ENCODE measurements at regions not wholly inside any gene's neighbourhood (a gene's known extent, or its start where the extent isn't known, plus 50 kb on each side); places are given as distances from the start of the nearest gene placed in this dataset.

GRCh38 chr21:26404288-26404687 lies 168.8 kb downstream of the CYYR1 start:
- Histone ChIP-seq H3K27me3 (no peaks in the 10 kb centered on the region), H3K4me3 (no peak overlapping the region), H3K27ac (no peak overlapping the region), H3K9me3 (no peaks in the 10 kb centered on the region), H3K36me3 (no peaks in the 10 kb centered on the region), H3K4me1 (no peaks in the 10 kb centered on the region)
- intact Hi-C loops (cut with DNase I; ENCODE audit: low total_unique reads) = no loop called here
- no peak for TF ChIP-seq CTCF (IDR thresholded peaks at IDR 0.05)
- no peak for TF ChIP-seq POLR2AphosphoS5 (IDR thresholded peaks at IDR 0.05)
- no peak for TF ChIP-seq POLR2A (IDR thresholded peaks at IDR 0.05)
- no peak for DNase-seq (ENCODE audit: low spot score in 2 of 2)

- intact Hi-C loops (cut with DNase I; ENCODE audit: low total_unique reads) = no loop called here
- Histone ChIP-seq H3K36me3 (no peaks in the 10 kb centered on the region), H3K4me3 (no peak overlapping the region), H3K27me3 (no peaks in the 10 kb centered on the region), H3K4me1 (no peaks in the 10 kb centered on the region), H3K9me3 (no peaks in the 10 kb centered on the region), H3K27ac (no peak overlapping the region)
- DNase-seq (ENCODE audit: low spot score in 2 of 2) = no peak
- TF ChIP-seq POLR2A (IDR thresholded peaks at IDR 0.05) (no peak), CTCF (IDR thresholded peaks at IDR 0.05) (no peak), POLR2AphosphoS5 (IDR thresholded peaks at IDR 0.05) (no peak)
Measured at GRCh38 chr21:26403321-26403720, 169.8 kb downstream of the CYYR1 start.

GRCh38 chr21:26397545-26397944 lies 175.5 kb downstream of the CYYR1 start:
- H3K4me1 ChIP-seq = no peaks in the 10 kb centered on the region
- TF ChIP-seq POLR2A (IDR thresholded peaks at IDR 0.05) (no peak), POLR2AphosphoS5 (IDR thresholded peaks at IDR 0.05) (no peak), CTCF (IDR thresholded peaks at IDR 0.05) (no peak)
- H3K27me3 ChIP-seq = no peaks in the 10 kb centered on the region

GRCh38 chr21:26394341-26394740 lies 178.7 kb downstream of the CYYR1 start:
- no peak overlapping the region for H3K27ac ChIP-seq
- no peaks in the 10 kb centered on the region for H3K9me3 ChIP-seq
- TF ChIP-seq POLR2A (IDR thresholded peaks at IDR 0.05) = no peak
- no peak for TF ChIP-seq POLR2AphosphoS5 (IDR thresholded peaks at IDR 0.05)
- no peak overlapping the region for H3K4me3 ChIP-seq
- intact Hi-C loops (cut with DNase I; ENCODE audit: low total_unique reads) = no loop called here
- H3K36me3 ChIP-seq = no peaks in the 10 kb centered on the region
- no peaks in the 10 kb centered on the region for H3K4me1 ChIP-seq
- no peak for DNase-seq (ENCODE audit: low spot score in 2 of 2)
- H3K27me3 ChIP-seq = no peaks in the 10 kb centered on the region

More at GRCh38 chr21:26397545-26397944, 175.5 kb downstream of the CYYR1 start:
- Histone ChIP-seq H3K36me3 (no peaks in the 10 kb centered on the region), H3K4me3 (no peak overlapping the region), H3K27ac (no peak overlapping the region), H3K9me3 (no peaks in the 10 kb centered on the region)
- intact Hi-C loops (cut with DNase I; ENCODE audit: low total_unique reads) = no loop called here
- DNase-seq (ENCODE audit: low spot score in 2 of 2) = no peak

GRCh38 chr21:26391166-26391565 lies 181.9 kb downstream of the CYYR1 start:
- Histone ChIP-seq H3K27me3 (no peaks in the 10 kb centered on the region), H3K4me1 (no peaks in the 10 kb centered on the region), H3K27ac (no peak overlapping the region), H3K4me3 (no peak overlapping the region), H3K9me3 (peaks cover 6 to 10% of the 10 kb centered on the region in 2 donors), H3K36me3 (no peaks in the 10 kb centered on the region)
- intact Hi-C loops (cut with DNase I; ENCODE audit: low total_unique reads) = no loop called here
- no peak for DNase-seq (ENCODE audit: low spot score in 2 of 2)
- TF ChIP-seq POLR2A (IDR thresholded peaks at IDR 0.05) = no peak
- no peak for TF ChIP-seq POLR2AphosphoS5 (IDR thresholded peaks at IDR 0.05)
- TF ChIP-seq CTCF (IDR thresholded peaks at IDR 0.05) = no peak

All from breast epithelium (tissue), 4 donors.